LNCAP (cell line): ENCODE measurements at regions not wholly inside any gene's neighbourhood (a gene's known extent, or its start where the extent isn't known, plus 50 kb on each side); places are given as distances from the start of the nearest gene placed in this dataset.

ENCODE experiments used
- TF ChIP-seq, protein P1 (sequence below): fragments of 450-650 bp; IDR thresholded peaks from 2 replicates; pipeline ENCODE4 v1.5.1; 2017; ENCODE audit warnings: mild to moderate bottlenecking

DNA sequence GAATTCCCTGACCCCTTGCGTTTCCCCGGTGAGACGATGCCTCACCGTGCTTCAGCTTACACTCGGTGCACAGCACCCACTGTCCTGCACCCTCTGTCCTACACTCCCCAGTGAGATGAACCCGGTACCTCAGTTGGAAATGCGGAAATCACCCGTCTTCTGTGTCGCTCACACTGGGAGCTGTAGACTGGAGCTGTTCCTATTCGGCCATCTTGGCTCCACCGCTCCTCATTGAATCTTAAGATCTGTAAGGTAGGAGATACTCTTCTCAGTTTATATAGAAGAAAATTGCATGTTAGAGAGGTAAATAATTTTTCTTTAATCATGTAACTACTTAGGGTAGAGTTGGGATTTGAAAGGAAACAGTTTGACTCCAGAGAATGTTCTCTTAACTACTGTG is 62.2 kb downstream of the DMRTA1 start:
- TF ChIP-seq, protein P1, sequence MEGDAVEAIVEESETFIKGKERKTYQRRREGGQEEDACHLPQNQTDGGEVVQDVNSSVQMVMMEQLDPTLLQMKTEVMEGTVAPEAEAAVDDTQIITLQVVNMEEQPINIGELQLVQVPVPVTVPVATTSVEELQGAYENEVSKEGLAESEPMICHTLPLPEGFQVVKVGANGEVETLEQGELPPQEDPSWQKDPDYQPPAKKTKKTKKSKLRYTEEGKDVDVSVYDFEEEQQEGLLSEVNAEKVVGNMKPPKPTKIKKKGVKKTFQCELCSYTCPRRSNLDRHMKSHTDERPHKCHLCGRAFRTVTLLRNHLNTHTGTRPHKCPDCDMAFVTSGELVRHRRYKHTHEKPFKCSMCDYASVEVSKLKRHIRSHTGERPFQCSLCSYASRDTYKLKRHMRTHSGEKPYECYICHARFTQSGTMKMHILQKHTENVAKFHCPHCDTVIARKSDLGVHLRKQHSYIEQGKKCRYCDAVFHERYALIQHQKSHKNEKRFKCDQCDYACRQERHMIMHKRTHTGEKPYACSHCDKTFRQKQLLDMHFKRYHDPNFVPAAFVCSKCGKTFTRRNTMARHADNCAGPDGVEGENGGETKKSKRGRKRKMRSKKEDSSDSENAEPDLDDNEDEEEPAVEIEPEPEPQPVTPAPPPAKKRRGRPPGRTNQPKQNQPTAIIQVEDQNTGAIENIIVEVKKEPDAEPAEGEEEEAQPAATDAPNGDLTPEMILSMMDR: no peak

DNA sequence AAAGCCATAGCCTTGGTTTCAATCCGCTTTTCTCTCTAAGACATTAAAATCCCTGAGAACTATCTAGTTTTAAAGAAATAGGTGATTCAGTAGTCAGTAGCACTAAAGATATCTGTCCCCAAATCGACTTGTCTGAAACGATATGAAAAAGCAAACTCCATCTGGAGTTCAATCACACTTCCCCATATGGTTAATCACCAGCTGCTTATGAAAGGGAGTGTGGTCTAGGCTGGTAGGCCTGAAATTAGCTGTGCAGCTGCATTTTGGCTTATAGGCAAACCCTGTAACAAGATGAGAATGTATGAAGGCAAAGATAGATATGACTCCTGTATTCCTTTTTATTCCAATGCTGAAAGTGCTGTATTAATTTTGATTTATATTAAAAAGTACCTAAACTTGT is 65.9 kb downstream of the DMRTA1 start:
- TF ChIP-seq, protein P1: no peak

DNA sequence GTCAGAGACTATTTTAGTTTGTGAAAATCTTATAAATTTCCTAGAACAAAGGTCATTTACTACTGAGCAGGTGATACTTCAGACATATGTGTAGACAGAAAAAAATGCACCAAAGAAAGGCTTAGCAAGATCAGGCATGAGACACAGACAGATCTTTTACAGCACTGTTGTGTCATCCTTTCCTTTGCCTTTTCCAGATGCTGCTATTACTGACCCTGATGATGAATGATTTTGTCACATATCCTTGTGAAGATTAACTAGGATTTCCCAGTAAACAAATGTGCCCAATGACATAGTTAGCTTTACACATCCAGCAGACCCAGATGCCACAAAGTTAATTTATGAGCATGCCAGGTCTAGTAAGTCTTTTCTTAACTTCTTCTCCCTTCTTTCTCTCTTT is 68.2 kb downstream of the DMRTA1 start:
- TF ChIP-seq, protein P1: no peak

DNA sequence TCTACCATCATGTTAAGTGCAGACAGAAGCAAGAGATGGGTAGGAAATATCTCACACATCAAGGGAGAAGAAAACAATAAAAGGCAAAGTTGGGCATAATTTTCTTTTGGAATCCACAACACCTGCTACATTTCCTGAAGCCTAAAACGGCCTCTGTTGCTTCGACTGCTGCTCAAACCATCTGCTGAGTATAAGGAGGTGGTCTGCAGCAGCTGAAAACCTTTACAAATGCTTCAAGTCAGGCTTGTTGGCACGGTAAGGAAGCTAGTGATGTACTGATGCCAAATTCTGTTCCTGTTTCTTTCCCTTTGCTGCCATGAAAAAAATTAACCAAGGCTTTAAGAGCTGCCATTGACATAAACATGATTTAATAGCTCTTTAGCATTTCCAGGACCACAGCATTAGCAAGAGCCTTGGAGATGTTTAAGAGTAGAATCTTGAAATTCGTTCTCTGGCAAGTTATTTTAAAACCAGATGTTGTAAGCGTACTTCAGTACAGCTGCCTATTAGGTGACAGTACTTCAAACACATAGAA is 75.6 kb downstream of the DMRTA1 start:
- TF ChIP-seq, protein P1: no peak

DNA sequence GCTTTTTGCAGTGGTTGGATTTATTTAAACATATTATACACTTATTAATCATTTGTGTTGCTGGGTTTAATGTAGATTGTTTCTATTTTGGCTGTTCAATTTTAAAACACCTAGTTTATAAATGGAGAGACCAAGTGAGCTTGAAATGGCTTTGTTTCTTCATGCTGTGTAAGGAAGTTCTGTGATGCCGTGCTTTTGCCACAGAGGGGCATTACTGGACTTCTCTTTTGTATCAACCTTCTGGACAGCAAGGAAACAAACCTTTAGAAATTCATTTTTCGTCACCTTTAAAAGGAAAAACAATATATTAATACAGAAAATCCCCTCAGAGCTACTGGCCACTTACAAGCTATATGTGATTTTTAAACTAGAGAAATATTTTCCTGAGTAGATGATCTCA is 81.9 kb downstream of the DMRTA1 start:
- TF ChIP-seq, protein P1: peak; percentile 67

DNA sequence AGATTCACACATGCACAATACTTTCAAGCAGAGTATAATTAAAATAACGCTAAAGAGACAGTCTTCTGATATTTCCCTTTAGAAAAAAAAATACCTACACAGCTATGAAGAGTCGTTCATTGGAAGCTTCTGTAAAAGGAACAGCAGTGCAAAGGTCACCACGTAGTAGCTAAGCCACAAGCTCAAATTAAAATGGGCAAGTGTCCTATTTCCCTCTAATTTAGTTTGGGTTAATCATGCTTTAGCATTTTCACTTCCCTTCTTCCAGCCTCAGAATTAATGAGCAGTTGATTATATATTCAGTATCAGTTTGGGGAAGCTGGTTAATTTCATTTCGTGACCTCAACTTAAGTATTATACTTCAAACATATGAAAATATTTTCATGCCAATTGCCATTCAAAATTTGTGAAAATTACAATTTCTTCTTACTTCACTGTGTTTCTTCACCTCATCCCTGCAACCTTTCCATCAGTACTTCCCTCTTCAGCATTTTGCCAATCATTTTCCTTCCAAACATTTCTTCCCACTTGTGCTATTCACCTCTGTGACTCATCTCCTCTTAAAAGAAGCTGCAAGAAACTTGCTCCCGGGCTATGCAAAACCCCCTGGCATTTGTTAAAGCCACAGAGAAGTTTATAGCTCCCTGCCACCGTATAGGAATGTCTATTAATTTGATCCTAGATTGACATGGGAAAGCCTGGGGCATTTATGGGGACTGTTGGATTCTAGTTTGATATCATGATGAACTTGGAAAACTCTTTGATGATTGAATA is 83.0 kb downstream of the DMRTA1 start:
- TF ChIP-seq, protein P1: no peak

DNA sequence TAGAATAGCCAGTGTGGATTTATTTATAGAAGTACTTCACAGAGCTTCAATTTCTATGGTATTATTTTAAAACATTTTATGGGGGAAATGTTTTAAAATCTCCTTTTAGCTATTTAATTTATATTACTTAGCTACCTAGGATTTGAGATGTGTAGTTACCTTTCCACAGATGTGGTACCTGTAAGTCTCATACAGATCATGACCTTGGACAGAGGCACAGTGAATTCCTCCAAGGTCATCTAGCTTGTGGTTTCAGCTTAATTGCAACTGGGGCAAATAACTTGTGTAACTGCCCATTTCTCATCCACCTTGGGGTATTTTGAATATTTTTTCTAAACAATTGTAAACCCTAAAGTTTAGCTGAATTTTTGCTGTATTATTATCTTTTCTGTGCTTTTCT is 89.2 kb downstream of the DMRTA1 start:
- TF ChIP-seq, protein P1: no peak
